ENCODE measurements at regions not wholly inside any gene's neighbourhood (a gene's known extent, or its start where the extent isn't known, plus 50 kb on each side); places are given as distances from the start of the nearest gene placed in this dataset.

DNA sequence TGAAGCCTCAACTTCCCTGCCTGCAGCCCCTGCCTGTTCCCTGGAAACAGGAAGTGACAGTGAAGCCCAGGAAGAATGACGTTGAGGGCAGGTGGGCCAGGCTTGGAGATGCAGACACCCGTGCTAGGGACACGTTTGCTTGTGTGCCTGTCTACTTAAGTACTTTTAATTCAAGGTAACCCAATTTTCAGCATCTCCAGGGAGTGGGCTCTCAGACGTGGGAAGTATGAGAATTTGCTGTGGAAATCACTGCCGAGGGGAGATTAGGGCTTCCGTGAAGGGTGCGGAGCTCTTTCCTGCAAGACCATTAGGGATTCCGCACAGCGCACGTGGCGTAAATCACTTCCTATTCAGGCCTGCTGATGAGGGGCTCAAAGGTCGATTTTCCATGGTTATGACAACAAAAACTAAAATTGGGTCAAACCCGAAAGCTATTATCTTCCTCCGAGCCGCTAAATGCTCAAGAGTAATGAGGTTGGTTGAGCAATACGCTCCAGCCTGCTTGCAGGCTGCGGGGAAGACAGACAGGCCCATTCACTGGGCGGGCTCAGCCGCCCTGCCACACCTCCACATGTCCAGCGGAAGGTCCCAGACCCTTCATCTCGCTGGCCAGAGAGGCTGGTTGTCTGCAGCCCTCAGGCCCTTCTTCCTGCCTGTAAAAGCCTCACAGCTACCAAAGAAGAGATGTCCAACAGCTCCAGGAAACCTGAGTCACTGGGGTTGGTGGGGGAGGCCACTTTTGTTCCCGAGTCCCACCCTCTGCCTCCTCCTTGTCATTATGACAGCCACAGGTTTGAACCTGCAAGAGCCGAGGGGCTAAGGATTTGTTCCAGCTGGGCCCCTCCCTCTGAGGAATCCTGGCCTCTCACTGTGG, 109.9 kb downstream of the RBFOX3 start:
- TF ChIP-seq IRF1 (CRISPR knock-in tag; IDR thresholded peaks at IDR 0.05; ENCODE audit: low read depth) (no peak), KDM5B (CRISPR knock-in tag; IDR thresholded peaks at IDR 0.05; ENCODE audit: borderline replicate concordance) (no peak), ZNF17 (CRISPR knock-in tag; IDR thresholded peaks at IDR 0.05) (no peak), HNF4G (IDR thresholded peaks at IDR 0.05; ENCODE audit: borderline replicate concordance, low read depth, low read length) (no peak), HNF4G (CRISPR knock-in tag; IDR thresholded peaks at IDR 0.05; ENCODE audit: borderline replicate concordance, low read depth) (no peak), TCF7L2 (IDR thresholded peaks at IDR 0.05; ENCODE audit: low read depth, low read length) (no peak), POLR2A (IDR thresholded peaks at IDR 0.05; ENCODE audit: insufficient read depth in 1 of 2, low read depth in 2 of 2, low read length in 2 of 2) (no peak)

All from HepG2 (cell line).